HG02588 (cell line): ENCODE measurements at regions not wholly inside any gene's neighbourhood (a gene's known extent, or its start where the extent isn't known, plus 50 kb on each side); places are given as distances from the start of the nearest gene placed in this dataset.

ENCODE experiments used
- ATAC-seq: cut with Tn5 transposase; IDR thresholded peaks from one replicate; pipeline ENCODE4 v1.9.1; 2021; ENCODE audit warnings: mild to moderate bottlenecking, moderate library complexity; ENCODE audit not compliant: unreplicated experiment

DNA sequence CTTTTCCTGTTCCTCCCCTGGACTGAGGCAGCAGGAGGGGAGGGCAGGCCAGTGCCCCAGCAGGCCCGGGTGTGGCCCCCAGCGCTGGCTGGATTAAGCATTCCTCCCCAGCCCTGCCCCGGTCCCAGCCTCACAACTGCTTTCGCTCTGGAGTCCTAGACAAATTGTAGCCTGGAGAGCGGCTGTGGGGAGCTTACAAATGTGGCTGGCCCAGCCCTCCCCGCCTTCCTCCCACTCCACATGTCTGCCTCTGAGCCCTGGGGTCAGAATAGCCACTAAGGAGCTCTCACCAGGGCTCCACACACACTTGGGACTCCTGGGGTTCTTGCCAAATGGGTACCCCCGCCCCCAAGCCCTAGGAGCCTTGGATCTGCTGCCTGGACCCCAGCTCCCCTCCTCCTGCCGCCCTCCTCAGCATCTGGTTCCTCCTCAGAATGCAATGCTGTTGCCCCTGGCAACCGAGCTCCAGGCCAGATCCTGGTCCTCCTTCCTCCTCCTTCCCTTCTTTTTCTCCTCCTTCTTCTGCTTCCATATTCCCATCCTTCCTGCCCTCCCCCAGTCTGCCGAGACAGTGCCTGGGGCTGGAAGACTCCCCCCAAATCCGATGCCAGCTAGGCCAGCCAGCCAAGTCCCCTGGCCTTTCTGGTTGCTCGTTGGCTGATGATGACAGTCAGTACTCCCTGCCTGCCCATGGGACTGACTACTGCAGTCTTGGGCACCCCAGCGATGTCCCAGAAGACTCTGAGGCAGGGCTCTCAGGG lies 91.1 kb downstream of the LINGO1 start:
- ATAC-seq, result no peak

DNA sequence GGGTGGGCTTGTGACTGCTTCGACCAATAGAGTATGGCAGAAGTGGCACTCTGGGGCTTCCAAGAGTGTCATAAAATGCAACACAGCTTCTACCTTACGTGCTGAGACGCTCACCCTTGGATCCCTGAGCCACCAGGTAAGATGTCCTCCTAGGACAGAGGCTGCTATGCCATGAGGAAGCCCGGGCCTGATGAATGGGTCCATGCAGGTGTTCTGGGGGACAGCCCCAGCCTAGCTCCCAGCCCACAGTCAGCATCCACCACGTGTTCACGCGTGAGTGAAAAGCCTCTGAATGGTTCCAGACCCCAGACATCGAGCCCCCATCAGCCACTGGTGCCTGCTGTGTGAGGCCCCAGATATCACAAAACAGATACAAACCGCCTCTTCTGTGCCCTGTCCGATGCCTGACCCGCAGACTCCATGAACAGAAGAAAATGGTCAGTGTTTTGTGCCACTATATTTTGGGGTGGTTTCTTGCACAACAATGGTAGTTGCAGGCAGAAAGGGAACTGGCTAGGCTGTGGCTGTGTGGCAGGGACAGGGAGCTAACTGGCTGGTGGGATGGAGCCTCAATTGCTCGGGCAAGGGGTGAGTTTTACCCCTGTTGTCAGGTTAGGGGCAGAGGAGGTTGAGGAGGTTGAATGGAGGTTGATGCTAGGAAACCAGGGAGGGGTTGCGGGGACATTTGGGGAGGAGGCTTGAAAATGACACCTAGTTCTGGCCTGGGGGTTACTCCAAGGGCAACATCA lies 92.2 kb downstream of the LINGO1 start:
- ATAC-seq, result no peak

DNA sequence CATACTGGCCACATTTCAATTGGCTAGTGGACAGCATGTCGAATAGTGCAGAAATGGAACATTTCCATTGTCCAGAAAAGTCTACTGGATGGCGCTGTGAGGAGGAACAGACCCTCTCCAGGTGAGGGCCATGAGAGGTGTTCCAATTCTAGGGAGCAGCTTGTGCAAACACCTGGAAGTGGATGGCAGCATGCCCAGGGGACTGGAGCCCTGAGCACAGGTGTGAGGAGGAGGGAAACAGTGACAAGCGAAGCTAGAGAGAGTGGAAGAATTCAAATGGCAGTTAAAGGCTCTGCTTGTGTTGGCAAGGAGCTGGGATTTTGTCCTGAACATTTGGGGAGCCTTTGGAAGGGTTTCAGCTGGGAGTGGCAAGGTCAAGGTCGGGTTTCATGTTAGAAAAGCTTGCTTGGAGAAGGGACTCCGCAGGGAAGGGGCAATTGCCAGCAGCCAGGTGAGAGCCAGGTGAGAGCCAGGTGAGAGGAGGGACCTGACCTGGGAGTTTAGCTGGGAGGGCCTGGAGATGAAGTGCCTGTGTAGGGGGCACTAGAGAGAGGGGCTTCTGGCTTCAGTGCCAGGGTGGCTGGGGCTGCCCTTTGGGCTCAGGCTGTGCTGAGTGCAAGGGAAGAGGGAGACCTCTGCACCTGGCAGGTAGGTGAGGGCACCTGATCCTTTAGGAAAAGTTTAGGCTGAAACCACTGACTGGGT lies 93.8 kb downstream of the LINGO1 start:
- no peak for ATAC-seq

DNA sequence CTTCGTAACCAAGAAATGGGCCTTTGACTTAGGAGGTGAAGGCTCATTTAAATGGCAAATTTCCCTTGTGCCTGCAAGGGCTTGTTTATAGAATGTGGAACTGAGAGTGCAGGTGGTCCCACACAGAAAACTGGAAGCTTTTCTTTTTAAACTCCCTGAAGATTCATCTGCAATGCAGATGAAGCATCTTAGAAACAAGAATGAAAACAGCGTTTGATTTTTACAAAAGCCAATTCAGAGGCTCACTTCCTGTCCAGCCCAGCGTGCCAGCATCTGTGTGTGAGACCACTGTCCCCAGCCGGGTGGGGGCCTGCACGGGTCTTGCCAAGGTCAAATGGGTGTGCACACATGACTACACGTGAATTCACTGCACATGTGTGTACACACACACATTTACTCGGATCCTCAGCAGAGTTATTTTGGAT lies 94.7 kb downstream of the LINGO1 start:
- ATAC-seq, result peak; percentile 85

DNA sequence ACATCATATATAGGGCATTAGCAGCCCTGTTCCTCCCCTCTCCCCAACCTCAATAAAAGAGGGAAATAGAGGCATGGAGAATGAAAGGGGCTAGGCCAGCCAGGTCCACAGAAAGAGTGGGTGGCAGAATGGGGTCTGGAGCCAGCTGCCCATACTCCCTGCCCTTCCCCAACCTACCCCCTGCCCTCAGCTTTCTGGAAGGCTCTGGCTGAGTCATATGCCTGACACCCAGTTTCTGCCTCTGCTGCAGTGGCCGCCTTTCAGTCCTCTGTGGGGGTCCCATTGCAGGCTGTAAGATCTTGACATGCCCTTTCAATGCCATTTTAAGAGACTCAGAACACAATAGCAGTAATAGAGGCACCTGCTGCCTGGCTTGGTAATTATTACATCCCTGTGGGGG lies 95.7 kb downstream of the LINGO1 start:
- ATAC-seq, result no peak

DNA sequence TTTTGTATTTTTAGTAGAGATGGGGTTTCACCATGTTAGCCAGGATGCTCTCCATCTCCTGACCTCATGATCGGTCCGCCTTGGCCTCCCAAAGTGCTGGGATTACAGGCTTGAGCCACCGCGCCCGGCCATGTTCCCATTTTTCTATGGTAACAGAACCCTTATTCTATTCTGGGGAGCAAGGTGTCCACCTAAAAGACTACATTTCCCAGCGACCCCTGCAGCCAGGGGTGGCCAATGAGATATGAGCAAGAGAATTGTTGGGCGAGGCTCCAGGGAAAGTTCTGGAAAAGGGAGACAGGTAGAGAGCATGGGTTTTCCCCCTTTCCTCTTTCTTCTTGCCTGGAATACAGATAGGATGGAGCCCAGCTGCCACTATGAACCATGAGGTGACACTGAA lies 96.9 kb downstream of the LINGO1 start:
- ATAC-seq, result no peak
